Activated CD8-positive, alpha-beta memory T cell treated with anti-CD3 and anti-CD28 coated beads, Interleukin-2, amount 50 U/mL, for 4 hours (primary cell): ENCODE measurements at regions not wholly inside any gene's neighbourhood (a gene's known extent, or its start where the extent isn't known, plus 50 kb on each side); places are given as distances from the start of the nearest gene placed in this dataset.

Source experiments
- DNase-seq: peaks from one replicate; pipeline ENCODE4 v3.0.0-alpha.2; 2020

GRCh38 chr21:16870103-16870502 is 642.7 kb upstream of the CXADR start:
- DNase-seq = no peak

GRCh38 chr21:16872616-16873015 is 640.2 kb upstream of the CXADR start:
- DNase-seq = no peak

GRCh38 chr21:16873176-16873575 is 639.7 kb upstream of the CXADR start:
- DNase-seq = no peak

DNA sequence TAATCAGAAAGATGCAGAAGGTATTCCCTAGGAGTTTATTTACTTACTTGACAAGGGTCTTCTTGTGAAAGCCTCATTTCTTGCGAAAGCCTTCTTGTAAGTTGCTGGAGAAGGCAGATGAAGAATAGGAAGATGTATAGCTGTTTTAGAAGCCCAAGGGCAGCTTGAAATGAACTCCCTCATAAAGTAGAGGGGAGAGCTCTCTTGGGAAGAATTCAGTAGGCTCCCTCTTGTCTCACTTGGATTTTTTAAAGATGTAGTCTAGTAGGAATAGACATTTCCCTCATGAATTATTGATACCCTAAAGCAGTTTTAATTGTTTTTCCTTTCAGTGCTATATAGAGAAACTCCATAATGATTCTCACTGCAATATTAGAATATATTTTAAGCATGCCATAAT is 639.2 kb upstream of the CXADR start:
- DNase-seq = no peak

- no peak for DNase-seq
Observed at GRCh38 chr21:16879479-16879878, 633.4 kb upstream of the CXADR start.

- no peak for DNase-seq
Observed at GRCh38 chr21:16891821-16892220, 621.0 kb upstream of the CXADR start.

DNA sequence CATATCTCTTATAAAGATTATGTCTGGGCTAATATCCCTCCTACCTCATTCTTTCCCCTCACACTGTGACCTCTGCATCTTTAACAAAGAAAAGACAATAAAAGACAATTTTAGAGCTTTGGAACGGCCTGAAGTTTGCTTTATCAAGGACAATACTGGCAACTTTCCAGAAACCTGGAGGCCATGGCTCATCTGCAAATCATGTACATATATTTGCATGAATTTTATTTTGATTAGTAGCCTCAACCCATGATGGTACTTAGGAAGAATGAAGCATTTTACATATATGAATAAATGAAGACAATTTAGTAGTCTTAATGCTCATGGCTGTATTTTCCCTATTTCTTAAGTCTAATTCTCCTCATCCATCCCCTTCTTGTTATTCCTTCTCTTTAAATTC is 612.2 kb upstream of the CXADR start:
- no peak for DNase-seq

- DNase-seq = no peak
Observed at GRCh38 chr21:16908077-16908476, 604.8 kb upstream of the CXADR start.

GRCh38 chr21:16910435-16911165 is 602.2 kb upstream of the CXADR start:
- DNase-seq = no peak

GRCh38 chr21:16911166-16911607 is 601.7 kb upstream of the CXADR start:
- DNase-seq = no peak

GRCh38 chr21:16912075-16912474 is 600.8 kb upstream of the CXADR start:
- DNase-seq = no peak

DNA sequence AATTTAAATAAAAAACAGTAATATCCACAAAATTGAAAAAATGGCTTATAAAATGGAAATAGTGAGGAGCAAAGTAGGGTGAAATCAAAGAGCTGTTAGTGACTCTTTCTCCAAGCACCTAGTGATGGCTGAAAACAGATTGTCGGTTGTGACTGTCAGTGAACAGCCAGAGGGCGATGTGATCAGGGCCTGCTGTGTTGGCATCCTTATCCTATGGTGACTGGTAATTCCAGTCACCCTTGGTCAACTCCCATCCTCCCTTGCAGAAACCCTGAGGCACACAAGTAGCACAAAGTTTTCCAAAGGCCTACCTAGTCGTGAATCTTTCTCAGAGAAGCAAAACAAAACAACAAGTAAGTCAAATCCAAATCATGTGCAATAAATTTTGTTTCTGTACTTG is 599.8 kb upstream of the CXADR start:
- no peak for DNase-seq

DNA sequence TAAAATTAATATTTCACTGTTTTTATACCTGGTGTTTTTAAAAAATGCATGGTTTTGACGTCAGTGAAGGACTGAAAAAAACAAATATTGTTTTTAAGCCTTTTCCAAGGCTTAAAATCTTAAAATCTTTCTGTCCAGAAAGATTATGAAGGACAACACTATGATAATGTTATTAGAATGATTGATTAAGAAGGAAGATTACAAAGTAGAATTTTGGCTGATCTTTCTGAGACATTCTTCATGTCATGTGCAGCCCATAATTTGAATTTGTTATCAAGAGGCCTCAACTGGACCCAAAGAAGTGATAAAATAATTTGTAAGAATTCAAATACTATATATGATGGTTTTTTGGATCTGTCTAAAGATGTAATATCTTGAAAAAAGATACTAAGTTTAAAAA is 584.4 kb upstream of the CXADR start:
- no peak for DNase-seq

GRCh38 chr21:16932314-16932713 is 580.5 kb upstream of the CXADR start:
- no peak for DNase-seq

DNA sequence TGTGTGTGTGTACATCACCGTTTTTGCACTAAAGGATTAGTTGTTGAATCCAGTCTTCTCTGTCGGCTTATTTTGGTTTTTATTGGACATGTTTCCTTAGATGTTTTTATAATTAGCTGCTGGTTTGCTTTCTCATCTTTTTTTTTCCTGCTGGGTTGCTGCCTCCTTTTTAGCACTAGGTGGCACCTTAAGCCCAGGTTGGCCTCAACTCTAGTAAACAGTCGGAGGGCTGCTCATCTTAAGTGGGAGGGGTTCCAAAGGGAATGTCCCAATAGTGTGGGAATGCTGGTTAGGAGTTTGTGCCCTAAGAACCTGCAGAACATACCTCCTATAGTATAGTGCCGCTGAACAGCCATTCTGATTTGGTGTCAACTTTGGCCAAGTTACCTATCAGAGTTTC is 570.1 kb upstream of the CXADR start:
- DNase-seq = no peak

DNA sequence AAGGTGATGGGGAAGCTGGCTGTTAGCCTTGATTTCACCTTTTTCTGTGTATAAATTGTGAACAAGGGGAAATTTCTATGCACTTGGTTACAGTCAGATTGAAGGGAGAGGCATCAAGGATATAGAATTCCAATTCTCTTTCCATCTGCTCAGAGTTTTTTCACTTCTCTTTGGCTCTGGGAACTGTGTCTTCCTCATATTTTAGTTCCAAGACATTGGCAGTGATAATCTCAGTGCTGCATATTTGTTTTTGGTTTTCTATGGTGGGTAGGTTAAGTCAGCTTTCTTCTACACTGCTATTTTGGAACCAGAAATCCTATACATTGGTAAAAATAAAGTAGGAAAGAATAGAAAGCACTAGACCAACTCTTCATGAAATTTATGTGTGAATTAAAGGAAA is 569.6 kb upstream of the CXADR start:
- no peak for DNase-seq

DNA sequence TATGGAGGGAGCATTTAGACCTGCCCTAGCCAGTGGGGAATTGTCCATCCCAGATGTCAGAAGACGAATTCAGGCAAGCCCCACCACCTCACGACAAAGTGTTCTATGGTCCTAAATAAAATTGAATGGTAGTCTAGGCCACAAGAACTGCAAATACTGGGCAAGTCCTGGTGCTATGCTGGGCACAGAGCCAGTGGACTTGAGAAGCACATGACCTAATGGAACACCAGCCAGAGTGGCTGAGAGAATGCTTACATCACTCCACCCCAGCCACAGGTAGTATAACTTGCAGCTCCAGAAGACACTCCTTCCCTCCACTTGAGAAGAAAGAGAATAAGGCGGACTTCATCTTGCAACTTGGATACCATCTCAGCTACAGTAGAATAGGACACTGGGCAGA is 567.3 kb upstream of the CXADR start:
- DNase-seq = no peak

DNA sequence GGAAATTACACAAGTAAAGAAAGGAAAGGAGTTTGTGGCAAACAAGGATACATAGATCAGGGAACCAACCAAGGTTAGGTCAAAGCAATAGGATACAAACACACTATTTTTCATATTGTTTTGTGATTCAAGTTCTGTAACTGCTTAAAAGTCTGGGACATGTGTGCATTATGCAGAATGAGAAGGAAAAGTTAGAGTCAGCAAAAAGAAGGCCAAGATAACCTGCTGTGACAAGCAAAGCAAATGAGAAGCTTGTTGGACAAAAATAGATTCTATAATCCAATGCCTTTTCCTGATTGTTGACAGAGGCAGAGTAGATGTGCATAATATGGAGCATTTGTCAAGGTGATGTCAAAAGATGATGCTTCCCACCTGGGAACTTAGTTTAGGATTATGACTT is 556.0 kb upstream of the CXADR start:
- no peak for DNase-seq

DNA sequence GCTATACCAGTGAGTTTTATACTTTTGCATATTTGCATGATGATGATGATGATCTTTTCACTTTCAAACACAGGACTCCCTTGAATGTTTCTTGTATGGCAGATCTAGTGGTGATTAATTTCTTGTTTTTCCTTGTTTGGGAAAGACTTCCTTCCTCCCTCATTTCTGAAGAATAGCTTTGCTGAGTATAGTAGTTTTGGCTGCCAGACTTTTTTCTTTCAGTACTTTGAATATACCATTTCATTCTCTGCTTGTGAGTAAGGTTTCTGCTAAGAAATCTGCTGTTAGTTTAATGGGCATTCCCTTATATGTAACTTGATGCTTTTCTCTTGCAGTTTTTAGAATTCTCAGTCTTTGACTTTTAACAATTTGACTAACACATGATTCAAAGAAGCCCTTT is 547.4 kb upstream of the CXADR start:
- no peak for DNase-seq

DNA sequence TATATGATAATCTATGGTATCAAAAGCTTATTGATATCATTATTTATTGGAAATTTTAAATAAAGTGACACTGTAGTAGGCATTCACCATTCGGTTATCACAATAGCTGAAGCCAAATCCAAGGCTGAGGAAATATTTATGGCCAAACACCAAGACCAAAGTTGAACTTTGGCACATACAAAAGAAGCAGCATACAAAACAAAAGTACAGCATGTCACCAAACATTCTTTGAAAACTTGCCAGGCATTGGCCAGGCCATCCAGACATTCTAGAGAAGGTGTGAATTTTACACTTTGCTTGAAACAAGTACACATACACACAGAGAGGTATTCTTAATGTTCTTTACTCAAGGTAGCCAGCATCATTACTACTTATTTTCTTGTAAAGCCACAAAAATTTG is 544.4 kb upstream of the CXADR start:
- no peak for DNase-seq

DNA sequence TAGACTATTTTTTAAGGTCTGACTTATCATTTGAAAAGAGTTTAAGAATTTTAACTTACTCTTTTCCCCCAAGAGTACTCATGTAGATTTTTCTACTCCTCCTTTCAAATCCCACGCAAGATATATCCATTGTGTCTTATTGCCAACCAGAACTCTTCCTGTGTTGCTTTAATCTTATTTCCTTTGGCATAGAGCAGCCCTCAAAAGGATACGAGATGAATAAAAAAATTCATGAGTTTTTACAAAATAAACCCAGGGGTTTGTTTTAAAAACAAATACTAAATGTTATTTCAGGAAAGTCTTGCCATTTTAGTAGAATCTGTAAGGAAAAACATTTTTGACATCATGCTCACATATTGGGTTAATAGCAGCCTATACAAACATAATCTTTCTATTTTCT is 543.2 kb upstream of the CXADR start:
- no peak for DNase-seq

- no peak for DNase-seq
Observed at GRCh38 chr21:16974060-16974459, 538.8 kb upstream of the CXADR start.

GRCh38 chr21:16976193-16976592 is 536.6 kb upstream of the CXADR start:
- no peak for DNase-seq

GRCh38 chr21:16978309-16978895 is 534.4 kb upstream of the CXADR start:
- no peak for DNase-seq

- no peak for DNase-seq
Observed at GRCh38 chr21:16979574-16979973, 533.3 kb upstream of the CXADR start.
